GM12865 (cell line): ENCODE measurements at regions not wholly inside any gene's neighbourhood (a gene's known extent, or its start where the extent isn't known, plus 50 kb on each side); places are given as distances from the start of the nearest gene placed in this dataset.

Experiments used
- DNase-seq: peaks from one replicate; pipeline ENCODE4 v3.0.0; 2010; ENCODE audit warnings: low read depth
- H3K4me3 ChIP-seq: 2 replicates; pipeline ENCODE4 v1.5.1; 2011; ENCODE audit warnings: mild to moderate bottlenecking, low read depth, low read length, control low read depth
- TF ChIP-seq, protein P1 (sequence below): IDR thresholded peaks from 2 replicates; pipeline ENCODE4 v1.5.1; 2011; ENCODE audit warnings: low read length, control low read depth, low read depth, inconsistent platforms; ENCODE audit not compliant: insufficient read depth; ENCODE audit errors: missing control alignments

- DNase-seq, result no peak
- TF ChIP-seq, protein P1, sequence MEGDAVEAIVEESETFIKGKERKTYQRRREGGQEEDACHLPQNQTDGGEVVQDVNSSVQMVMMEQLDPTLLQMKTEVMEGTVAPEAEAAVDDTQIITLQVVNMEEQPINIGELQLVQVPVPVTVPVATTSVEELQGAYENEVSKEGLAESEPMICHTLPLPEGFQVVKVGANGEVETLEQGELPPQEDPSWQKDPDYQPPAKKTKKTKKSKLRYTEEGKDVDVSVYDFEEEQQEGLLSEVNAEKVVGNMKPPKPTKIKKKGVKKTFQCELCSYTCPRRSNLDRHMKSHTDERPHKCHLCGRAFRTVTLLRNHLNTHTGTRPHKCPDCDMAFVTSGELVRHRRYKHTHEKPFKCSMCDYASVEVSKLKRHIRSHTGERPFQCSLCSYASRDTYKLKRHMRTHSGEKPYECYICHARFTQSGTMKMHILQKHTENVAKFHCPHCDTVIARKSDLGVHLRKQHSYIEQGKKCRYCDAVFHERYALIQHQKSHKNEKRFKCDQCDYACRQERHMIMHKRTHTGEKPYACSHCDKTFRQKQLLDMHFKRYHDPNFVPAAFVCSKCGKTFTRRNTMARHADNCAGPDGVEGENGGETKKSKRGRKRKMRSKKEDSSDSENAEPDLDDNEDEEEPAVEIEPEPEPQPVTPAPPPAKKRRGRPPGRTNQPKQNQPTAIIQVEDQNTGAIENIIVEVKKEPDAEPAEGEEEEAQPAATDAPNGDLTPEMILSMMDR, result no peak
- no peak overlapping the region for H3K4me3 ChIP-seq
These were observed 51.6 kb upstream of the MPP7 start for GRCh38 chr10:28354511-28354910.

GRCh38 chr10:28355376-28355775 is 52.5 kb upstream of the MPP7 start:
- DNase-seq, result no peak
- H3K4me3 ChIP-seq, result no peak overlapping the region
- TF ChIP-seq, protein P1, result no peak

GRCh38 chr10:28359334-28359733 is 56.5 kb upstream of the MPP7 start:
- no peak for DNase-seq
- TF ChIP-seq, protein P1, result no peak
- no peak overlapping the region for H3K4me3 ChIP-seq

GRCh38 chr10:28360175-28360574 is 57.3 kb upstream of the MPP7 start:
- TF ChIP-seq, protein P1, result no peak
- DNase-seq, result no peak

DNA sequence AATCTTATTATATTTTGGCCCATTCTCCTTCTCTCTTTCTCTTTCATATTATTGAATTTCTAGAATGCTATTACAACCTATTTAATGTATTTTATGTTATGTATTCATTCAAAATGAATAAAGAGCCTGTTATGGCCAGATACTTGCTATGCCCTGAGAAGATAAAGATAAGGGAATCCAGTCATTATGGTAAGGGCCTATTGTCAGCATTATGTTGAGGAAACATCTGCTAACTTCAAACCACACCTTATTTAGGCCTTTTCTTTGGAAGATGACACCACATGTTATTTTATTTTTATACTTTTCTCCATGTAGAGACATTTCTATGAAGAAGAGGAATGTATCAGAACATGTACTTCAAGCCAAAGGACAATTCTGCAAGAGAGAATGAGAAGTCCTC is 60.5 kb upstream of the MPP7 start:
- DNase-seq, result no peak
- TF ChIP-seq, protein P1, result no peak

More at GRCh38 chr10:28360175-28360574, 57.3 kb upstream of the MPP7 start:
- H3K4me3 ChIP-seq, result no peak overlapping the region

GRCh38 chr10:28365840-28366239 is 63.0 kb upstream of the MPP7 start:
- no peak for DNase-seq
- no peak overlapping the region for H3K4me3 ChIP-seq
- TF ChIP-seq, protein P1, result no peak

More for the DNA sequence above, 60.5 kb upstream of the MPP7 start:
- no peak overlapping the region for H3K4me3 ChIP-seq

DNA sequence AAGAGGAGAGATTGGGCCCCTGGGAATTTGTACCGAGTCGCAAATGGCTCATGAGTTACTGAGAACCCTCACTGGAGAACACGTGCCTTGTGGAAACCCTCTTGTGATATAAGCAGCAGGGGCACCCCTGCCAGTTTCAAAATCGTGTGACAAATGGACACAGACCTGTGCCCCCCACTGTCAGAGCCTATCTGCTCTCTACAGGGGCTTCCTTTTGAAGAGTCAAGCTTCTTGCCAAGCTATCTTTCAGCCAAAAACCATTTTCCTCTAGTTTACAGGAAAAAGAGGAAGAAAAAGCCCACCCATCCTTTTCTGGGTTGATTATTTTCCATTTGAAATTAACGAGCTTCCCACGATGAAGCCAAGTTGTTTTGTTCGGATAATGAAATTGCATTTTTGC is 64.1 kb upstream of the MPP7 start:
- TF ChIP-seq, protein P1, result no peak
- no peak for DNase-seq
- no peak overlapping the region for H3K4me3 ChIP-seq
